ENCODE measurements at regions not wholly inside any gene's neighbourhood (a gene's known extent, or its start where the extent isn't known, plus 50 kb on each side); places are given as distances from the start of the nearest gene placed in this dataset.
A peak's percentile ranks its signal among the peaks of the same experiment; 100 is the strongest.

DNA sequence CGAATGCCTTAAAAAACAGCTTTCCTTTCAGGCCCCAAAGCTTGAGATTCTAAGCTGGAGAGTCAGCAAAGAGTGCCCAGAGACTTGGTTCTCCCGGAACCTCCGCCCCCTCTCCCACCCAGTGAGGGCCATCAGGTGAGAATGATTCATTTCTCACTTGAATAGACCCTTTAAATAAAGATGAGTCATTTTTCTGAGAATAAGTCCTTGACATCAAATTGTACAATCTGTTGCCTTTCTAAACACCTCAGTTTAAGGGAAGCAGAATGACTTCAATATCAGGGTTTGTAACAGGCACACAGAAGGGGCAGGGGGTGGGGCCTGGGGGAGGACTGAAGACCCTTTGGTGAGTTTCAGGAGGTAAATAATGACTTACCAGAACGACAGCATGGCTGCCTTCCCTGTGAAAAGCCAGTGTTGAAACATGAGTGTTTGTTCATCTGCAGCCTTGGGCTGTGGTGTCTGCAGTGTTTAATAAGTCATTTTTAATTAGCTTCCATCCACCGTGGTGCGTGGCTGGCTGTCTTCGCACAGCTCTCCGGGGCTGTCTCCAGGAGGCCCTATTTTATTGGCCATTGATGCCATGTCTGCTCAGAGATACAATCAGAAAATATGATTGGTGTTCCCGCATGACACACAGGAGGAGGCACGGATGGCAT, 134.9 kb upstream of the ZNF236 start:
- DNase-seq (ENCODE audit: extremely low read depth, insufficient read length): no peak
- TF ChIP-seq, protein P1, sequence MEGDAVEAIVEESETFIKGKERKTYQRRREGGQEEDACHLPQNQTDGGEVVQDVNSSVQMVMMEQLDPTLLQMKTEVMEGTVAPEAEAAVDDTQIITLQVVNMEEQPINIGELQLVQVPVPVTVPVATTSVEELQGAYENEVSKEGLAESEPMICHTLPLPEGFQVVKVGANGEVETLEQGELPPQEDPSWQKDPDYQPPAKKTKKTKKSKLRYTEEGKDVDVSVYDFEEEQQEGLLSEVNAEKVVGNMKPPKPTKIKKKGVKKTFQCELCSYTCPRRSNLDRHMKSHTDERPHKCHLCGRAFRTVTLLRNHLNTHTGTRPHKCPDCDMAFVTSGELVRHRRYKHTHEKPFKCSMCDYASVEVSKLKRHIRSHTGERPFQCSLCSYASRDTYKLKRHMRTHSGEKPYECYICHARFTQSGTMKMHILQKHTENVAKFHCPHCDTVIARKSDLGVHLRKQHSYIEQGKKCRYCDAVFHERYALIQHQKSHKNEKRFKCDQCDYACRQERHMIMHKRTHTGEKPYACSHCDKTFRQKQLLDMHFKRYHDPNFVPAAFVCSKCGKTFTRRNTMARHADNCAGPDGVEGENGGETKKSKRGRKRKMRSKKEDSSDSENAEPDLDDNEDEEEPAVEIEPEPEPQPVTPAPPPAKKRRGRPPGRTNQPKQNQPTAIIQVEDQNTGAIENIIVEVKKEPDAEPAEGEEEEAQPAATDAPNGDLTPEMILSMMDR (IDR thresholded peaks at IDR 0.05; ENCODE audit: insufficient read depth, low read length, poor library complexity, severe bottlenecking): no peak
- no peak overlapping the region for H3K4me3 ChIP-seq (replicated peaks; ENCODE audit: low read depth, low read length)
- no peaks in the 10 kb centered on the region; the same call in 1 of the 2 replicates for H3K27me3 ChIP-seq (replicated peaks; ENCODE audit: control insufficient read depth, insufficient read depth, low read length)
- no peaks in the 10 kb centered on the region for H3K36me3 ChIP-seq (ENCODE audit: control insufficient read depth, insufficient read depth, low read length)

DNA sequence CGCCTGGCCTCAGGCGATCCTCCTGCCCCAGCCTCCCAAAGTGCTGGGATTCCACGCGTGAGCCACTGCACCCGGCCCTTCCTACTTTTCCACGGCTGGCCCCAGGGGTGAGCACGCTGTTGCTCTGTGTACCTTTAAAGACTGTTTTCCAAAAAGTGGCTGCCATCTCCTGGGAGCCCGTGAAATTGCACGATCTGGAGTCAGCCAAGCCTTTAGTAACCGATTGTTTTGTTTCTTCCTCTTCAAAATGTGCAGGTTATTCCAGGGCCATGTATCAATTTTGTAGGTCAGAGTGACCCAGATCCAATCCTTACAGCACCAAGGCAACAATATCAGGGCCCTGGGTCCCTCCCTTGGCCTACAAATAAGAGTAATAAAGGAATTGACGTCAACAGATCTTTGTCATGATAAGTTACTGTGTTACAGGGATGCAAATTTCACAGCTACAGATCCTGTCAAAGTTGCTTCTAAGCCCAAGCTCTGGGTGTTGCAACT, 135.6 kb upstream of the ZNF236 start:
- TF ChIP-seq, protein P1 (IDR thresholded peaks at IDR 0.05; ENCODE audit: insufficient read depth, low read length, poor library complexity, severe bottlenecking): peak; percentile 72
- Histone ChIP-seq H3K36me3 (ENCODE audit: control insufficient read depth, insufficient read depth, low read length) (no peaks in the 10 kb centered on the region), H3K4me3 (replicated peaks; ENCODE audit: low read depth, low read length) (no peak overlapping the region), H3K27me3 (replicated peaks; ENCODE audit: control insufficient read depth, insufficient read depth, low read length) (peaks cover 1% of the 10 kb centered on the region)
- no peak for DNase-seq (ENCODE audit: extremely low read depth, insufficient read length)

DNA sequence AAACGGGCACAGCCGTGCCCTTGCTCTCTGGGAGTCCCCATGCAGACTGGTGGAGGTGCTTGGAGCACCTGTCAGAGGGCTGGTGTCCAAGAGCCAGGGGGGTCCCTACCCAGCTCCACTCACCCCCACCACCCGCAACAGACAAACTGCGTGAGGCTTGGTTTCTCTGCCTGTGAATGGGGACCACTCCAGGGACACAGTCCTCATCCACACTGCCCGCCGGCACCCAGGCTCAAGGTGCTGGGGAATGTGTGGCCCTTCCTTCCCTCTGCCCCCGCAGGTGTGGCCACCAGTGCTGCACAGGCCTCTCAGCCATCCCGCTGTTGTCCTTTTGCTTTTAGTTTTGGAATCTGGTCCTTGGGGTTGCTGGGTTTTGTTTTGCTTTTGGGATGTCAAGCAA, 136.5 kb upstream of the ZNF236 start:
- DNase-seq (ENCODE audit: extremely low read depth, insufficient read length): no peak
- no peaks in the 10 kb centered on the region for H3K36me3 ChIP-seq (ENCODE audit: control insufficient read depth, insufficient read depth, low read length)
- H3K4me3 ChIP-seq (replicated peaks; ENCODE audit: low read depth, low read length): no peak overlapping the region
- TF ChIP-seq, protein P1 (IDR thresholded peaks at IDR 0.05; ENCODE audit: insufficient read depth, low read length, poor library complexity, severe bottlenecking): no peak
- H3K27me3 ChIP-seq (replicated peaks; ENCODE audit: control insufficient read depth, insufficient read depth, low read length): peaks cover 1% of the 10 kb centered on the region

DNA sequence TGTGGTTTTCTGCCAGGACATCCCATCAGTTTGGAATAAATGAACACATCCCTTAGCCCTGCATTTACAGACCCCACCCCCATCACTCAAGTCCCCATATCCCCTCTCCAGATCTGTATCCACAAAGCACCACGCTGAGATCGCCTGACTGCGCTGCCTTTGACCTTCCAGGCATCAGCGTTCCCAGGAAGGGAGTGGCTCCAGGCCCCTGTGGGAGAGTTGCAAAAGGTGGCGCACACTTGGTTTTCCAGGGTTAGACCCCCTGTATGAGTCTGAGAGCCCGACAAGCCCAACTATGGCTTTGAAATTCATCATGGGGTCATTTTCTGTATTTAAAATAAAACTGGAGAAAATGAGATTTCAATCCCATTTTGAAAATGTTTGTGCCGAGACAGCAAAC, 137.0 kb upstream of the ZNF236 start:
- Histone ChIP-seq H3K4me3 (replicated peaks; ENCODE audit: low read depth, low read length) (no peak overlapping the region), H3K27me3 (replicated peaks; ENCODE audit: control insufficient read depth, insufficient read depth, low read length) (peaks cover 1% of the 10 kb centered on the region), H3K36me3 (ENCODE audit: control insufficient read depth, insufficient read depth, low read length) (no peaks in the 10 kb centered on the region)
- DNase-seq (ENCODE audit: extremely low read depth, insufficient read length): no peak
- TF ChIP-seq, protein P1 (IDR thresholded peaks at IDR 0.05; ENCODE audit: insufficient read depth, low read length, poor library complexity, severe bottlenecking): no peak

DNA sequence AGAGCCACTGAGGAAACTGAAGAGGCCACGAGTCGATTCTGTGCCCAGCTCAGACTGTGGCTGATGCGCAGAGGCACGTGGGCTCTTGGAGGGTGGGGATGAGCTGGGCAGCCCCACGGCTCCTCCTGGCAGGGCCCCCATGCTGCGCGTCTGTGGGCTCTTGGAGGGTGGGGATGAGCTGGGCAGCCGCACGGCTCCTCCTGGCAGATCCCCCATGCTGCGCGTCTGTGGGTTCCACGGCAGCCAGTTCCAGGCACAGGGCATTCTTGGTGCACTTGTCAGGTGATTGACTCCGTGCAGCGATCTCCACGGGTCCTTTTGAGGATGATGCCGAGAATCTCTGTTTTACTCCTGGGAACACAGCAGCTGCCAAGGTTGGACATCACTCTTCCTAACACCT, 138.1 kb upstream of the ZNF236 start:
- H3K4me3 ChIP-seq (replicated peaks; ENCODE audit: low read depth, low read length): no peak overlapping the region
- DNase-seq (ENCODE audit: extremely low read depth, insufficient read length): no peak

More for the DNA sequence above, 138.1 kb upstream of the ZNF236 start:
- Histone ChIP-seq H3K27me3 (replicated peaks; ENCODE audit: control insufficient read depth, insufficient read depth, low read length) (peaks cover 1% of the 10 kb centered on the region), H3K36me3 (ENCODE audit: control insufficient read depth, insufficient read depth, low read length) (no peaks in the 10 kb centered on the region)
- TF ChIP-seq, protein P1 (IDR thresholded peaks at IDR 0.05; ENCODE audit: insufficient read depth, low read length, poor library complexity, severe bottlenecking): no peak
